Fibroblast of gingiva (primary cell): ENCODE measurements at regions not wholly inside any gene's neighbourhood (a gene's known extent, or its start where the extent isn't known, plus 50 kb on each side); places are given as distances from the start of the nearest gene placed in this dataset.
"Not testable (repeated sequence)": the region's sequence is repeated elsewhere in the genome, so short reads cannot be mapped to it uniquely, and the experiment has no call there.

Source experiments
- DNase-seq: peaks from one replicate; pipeline ENCODE4 v3.0.0-alpha.2; 2011; ENCODE audit warnings: low read depth

GRCh38 chr11:90294526-90294925, 71.7 kb upstream of the CHORDC1 start:
- no peak for DNase-seq

DNA sequence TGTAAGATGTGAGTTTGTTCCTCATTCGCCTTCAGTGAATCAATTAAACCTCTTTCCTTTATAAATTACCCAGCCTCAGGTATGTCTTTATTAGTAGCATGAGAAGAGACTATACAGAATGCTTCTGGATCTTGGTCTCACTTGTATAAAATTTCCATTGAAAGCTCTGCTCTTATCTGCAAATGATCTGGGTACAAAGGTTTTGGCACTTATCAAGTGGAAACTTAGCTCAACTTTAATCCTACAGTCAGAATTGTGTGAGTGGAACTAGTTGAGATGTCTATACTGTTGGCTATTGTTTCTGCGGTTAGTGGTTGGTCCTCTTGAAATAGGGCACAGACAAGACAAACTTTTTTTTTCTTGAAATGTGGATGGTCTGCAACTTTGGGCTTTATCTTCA, 71.2 kb upstream of the CHORDC1 start:
- no peak for DNase-seq

- no peak for DNase-seq
Observed at GRCh38 chr11:90288212-90288821, 65.5 kb upstream of the CHORDC1 start.

DNA sequence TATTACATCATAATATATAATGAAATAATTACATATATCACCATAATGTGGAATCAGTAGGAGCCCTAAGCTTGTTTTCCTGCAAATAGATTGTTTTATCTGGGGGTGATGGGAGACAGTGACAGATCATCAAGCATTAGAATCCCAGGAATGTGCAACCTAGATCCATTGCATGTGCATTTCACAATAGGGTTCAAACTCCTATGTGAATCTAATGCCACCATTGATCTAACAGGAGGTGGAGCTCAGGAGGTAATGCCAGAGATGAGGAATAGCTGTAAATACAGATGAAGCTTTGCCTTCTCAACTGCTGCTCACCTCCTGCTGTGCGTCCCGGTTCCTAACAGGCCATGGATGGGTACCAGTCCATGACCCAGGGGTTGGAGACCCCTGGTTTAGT, 63.8 kb upstream of the CHORDC1 start:
- DNase-seq, result no peak

GRCh38 chr11:90284171-90284570, 61.3 kb upstream of the CHORDC1 start:
- no peak for DNase-seq

- DNase-seq, result not testable (repeated sequence)
Observed at GRCh38 chr11:90282551-90283071, 59.8 kb upstream of the CHORDC1 start.

DNA sequence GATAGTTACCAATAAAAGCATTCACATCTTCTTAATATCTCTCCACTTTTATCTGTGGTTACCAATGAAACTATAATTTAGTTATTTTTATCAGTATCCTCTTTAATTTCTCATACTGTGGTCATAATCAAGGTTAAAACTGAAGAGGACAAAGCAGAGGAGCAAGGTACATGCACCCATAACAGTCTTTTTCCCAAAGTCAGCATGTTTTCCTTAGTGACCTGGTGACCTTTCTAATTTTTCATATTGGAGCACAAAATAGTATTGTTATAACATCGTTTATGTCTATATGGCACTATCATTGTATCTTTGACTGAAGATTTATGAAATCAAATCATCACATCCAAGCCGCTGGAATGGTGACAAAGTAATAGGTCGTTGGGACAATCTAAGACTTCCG, 51.5 kb upstream of the CHORDC1 start:
- DNase-seq, result no peak
